ENCODE measurements at regions not wholly inside any gene's neighbourhood (a gene's known extent, or its start where the extent isn't known, plus 50 kb on each side); places are given as distances from the start of the nearest gene placed in this dataset.

DNA sequence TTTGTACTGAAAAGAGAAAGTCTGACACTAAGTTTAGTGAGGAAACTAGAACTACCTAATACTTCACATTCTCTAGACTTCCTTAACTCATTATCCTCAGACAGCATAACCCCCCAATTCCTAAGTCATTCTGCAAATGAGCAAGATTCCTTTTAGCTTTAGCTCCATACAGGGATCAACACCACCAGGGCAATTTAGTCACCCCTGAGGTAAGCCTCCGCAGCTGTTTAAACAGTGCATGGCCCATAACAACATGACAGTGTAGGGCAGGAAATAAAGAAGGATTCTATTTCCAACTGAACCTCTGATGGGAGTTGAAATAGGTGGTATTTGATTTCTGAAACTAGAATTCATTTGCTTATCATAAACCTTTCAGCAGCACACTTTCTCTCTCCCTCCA lies 112.8 kb upstream of the DKK2 start:
- TF ChIP-seq, protein P1, sequence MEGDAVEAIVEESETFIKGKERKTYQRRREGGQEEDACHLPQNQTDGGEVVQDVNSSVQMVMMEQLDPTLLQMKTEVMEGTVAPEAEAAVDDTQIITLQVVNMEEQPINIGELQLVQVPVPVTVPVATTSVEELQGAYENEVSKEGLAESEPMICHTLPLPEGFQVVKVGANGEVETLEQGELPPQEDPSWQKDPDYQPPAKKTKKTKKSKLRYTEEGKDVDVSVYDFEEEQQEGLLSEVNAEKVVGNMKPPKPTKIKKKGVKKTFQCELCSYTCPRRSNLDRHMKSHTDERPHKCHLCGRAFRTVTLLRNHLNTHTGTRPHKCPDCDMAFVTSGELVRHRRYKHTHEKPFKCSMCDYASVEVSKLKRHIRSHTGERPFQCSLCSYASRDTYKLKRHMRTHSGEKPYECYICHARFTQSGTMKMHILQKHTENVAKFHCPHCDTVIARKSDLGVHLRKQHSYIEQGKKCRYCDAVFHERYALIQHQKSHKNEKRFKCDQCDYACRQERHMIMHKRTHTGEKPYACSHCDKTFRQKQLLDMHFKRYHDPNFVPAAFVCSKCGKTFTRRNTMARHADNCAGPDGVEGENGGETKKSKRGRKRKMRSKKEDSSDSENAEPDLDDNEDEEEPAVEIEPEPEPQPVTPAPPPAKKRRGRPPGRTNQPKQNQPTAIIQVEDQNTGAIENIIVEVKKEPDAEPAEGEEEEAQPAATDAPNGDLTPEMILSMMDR (IDR thresholded peaks at IDR 0.05; ENCODE audit: insufficient read depth, low read length, missing control alignments): no peak
- POLR2A ChIA-PET: no interaction called here
- H3K4me3 ChIP-seq (ENCODE audit: low read depth, low read length): no peak overlapping the region
- CTCF ChIA-PET: interaction anchor here (1.1 kb wide), 1 partner anchor 34 kb away, joined by 3 read pairs; no protein-coding TSS in a partner anchor
- DNase-seq (ENCODE audit: low read depth, low spot score): no peak

- TF ChIP-seq, protein P1 (IDR thresholded peaks at IDR 0.05; ENCODE audit: insufficient read depth, low read length, missing control alignments): no peak
- ChIA-PET CTCF (no interaction called here), POLR2A (no interaction called here)
- no peak overlapping the region for H3K4me3 ChIP-seq (ENCODE audit: low read depth, low read length)
- DNase-seq (ENCODE audit: low read depth, low spot score): no peak
Measured at GRCh38 chr4:107147873-107148272, 111.8 kb upstream of the DKK2 start.

DNA sequence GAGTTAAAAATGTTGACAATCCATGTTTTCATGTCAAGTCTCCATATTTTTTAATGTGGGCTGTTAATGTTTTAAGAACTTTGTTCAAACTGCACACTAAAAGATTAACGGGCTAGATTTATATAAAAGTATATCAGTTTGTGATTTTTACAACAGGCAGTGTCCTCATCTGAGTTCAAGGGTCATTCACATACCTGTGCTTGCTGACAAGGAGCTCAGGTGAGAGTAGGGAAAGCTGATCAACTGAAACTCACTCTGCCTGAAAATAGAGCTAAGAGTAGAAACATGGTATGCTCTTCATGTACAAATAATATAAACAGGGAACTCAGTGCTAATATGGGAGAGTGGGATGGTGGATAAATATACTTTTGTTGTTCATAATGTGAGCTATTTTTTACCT lies 102.3 kb upstream of the DKK2 start:
- TF ChIP-seq, protein P1 (IDR thresholded peaks at IDR 0.05; ENCODE audit: insufficient read depth, low read length, missing control alignments): no peak
- ChIA-PET POLR2A (no interaction called here), CTCF (interaction anchor here (0.6 kb wide), 1 partner anchor 89 kb away, joined by 3 read pairs; no protein-coding TSS in a partner anchor)
- no peak for DNase-seq (ENCODE audit: low read depth, low spot score)
- H3K4me3 ChIP-seq (ENCODE audit: low read depth, low read length): no peak overlapping the region

DNA sequence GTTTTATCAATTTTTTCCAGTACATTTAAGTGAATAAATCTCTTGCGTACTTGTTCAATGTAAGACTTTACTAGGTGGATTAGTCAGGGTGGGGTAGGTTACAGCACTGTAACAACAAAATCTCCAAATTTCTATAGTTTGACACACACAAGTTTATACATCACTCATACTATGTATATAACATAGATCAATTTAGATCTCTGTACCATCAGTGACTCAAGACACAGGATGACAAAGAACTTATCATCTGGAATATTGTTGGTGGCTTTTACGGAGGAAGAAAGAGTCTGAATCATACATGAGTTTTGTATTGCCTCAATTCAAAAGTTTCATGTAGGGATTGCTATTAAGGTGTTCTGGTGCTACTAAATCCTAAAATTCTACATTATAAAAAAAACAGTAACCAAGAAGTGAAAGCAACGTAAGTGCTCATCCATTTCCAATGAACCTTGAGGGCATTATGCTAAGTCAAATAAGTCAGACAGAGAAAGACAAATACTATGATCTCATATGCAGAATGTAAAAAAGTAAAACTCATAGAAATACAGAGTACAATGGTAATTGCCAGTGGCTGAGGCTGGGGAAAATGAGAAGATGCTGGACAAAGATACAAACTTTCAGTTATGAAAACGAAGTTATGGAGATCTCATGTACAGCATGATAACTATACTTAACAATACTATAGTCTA lies 98.0 kb upstream of the DKK2 start:
- DNase-seq (ENCODE audit: low read depth, low spot score): no peak
- TF ChIP-seq, protein P1 (IDR thresholded peaks at IDR 0.05; ENCODE audit: insufficient read depth, low read length, missing control alignments): no peak
- POLR2A ChIA-PET: no interaction called here
- no peak overlapping the region for H3K4me3 ChIP-seq (ENCODE audit: low read depth, low read length)
- CTCF ChIA-PET: no interaction called here

- ChIA-PET POLR2A (no interaction called here), CTCF (no interaction called here)
- H3K4me3 ChIP-seq (ENCODE audit: low read depth, low read length): no peak overlapping the region
- no peak for DNase-seq (ENCODE audit: low read depth, low spot score)
- TF ChIP-seq, protein P1 (IDR thresholded peaks at IDR 0.05; ENCODE audit: insufficient read depth, low read length, missing control alignments): no peak
Measured at GRCh38 chr4:107131295-107131694, 95.2 kb upstream of the DKK2 start.

DNA sequence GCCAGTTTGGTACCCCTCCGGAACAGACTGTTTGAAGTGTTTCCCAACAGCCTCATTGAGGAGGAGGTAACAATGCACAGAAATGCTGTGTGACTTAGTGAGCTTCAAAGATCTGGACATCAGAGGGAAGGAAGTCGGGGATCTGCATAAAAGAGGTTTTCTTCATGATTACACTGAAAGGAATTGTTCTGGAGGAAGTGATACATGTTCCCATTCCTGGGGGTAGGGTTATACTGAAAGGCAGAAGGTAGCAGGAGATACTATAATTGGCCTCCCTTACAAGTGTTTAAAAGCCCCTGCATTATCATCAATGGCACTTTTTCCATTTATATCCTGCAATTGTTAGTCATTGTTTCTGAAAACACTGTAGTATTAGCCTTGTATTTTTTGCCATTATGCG lies 94.0 kb upstream of the DKK2 start:
- POLR2A ChIA-PET: no interaction called here
- no peak for DNase-seq (ENCODE audit: low read depth, low spot score)
- H3K4me3 ChIP-seq (ENCODE audit: low read depth, low read length): no peak overlapping the region
- CTCF ChIA-PET: no interaction called here
- TF ChIP-seq, protein P1 (IDR thresholded peaks at IDR 0.05; ENCODE audit: insufficient read depth, low read length, missing control alignments): no peak
